ENCODE measurements at regions not wholly inside any gene's neighbourhood (a gene's known extent, or its start where the extent isn't known, plus 50 kb on each side); places are given as distances from the start of the nearest gene placed in this dataset.

DNA sequence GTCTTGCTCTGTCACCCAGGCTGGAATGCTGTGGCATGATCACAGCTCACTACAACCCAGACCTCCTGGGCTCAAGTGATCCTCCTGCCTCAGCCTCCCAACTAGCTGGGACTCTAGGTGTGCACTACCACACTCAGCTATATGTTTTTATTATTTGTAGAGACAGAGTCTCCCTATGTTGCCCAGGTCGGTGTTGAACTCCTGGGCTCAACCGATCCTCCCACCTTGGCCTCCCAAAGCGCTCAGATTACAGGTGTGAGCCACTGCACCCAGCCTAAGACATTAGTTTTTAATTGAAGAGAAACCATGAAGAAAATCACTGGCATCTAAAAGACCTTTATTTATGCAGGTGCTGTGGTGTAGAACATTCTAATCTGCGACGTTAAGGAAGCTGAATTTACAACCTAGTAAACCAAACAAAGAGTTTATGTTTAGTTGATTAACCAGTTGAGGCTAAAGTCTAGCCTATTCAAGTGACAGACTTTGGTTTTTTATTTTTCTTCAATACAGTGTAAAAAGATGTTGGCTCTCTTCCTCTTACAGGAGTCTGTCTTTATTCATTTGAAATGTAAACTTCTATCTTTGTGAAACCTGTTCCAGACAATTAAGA is 52.5 kb upstream of the NBL1 start:
- Mint-ChIP-seq H3K27ac (peak overlapping the region in 1 of 2 donors; percentile 92), H3K9me3 (no peaks in the 10 kb centered on the region), H3K27me3 (no peaks in the 10 kb centered on the region), H3K4me1 (peaks cover 7% of the 10 kb centered on the region), H3K4me3 (no peak overlapping the region)
- DNase-seq: no peak
- no peak for ATAC-seq

DNA sequence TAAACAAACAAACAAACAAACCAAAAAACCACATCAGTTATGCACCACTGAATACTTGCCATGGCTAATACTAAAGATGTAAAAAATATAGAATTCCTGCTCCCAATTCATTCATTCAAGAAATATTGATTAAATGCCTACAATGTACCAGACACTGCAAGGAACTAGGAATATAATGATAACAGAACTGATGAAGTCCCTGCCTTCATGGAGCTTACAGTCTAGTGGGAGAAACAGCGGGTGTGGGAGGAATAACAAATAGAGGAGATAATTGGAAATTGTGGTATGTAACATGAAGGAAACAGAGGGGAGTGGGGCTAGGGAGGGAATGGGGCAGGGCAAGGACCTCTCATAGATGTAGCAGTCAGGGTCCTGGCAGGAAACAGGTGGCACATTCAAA is 58.6 kb upstream of the NBL1 start:
- ATAC-seq (no peak), DNase-seq (no peak)
- Mint-ChIP-seq H3K27me3 (no peaks in the 10 kb centered on the region), H3K4me3 (no peak overlapping the region), H3K27ac (no peak overlapping the region), H3K4me1 (peaks cover 18% of the 10 kb centered on the region), H3K9me3 (no peaks in the 10 kb centered on the region)

DNA sequence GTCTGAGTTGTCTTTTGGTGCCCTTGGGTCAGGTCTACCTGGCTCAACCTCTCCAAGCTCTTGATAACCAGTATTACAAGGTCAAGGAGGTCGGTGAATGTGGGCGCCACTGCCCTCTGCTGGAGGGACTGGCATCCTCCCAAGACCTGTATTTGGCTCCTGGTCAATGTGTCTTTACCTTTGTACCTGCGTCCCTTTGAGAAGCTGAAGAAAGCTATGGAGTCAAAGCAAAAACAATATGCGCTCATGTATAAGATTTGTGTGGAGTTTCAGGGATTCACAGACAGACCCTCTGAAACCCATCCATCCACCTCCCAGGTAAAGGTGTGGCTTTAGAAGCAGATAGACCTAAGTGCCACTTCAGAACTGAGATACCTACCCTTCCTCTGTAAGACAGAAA is 61.8 kb upstream of the NBL1 start:
- peak; percentile 74 to 81 for DNase-seq

DNA sequence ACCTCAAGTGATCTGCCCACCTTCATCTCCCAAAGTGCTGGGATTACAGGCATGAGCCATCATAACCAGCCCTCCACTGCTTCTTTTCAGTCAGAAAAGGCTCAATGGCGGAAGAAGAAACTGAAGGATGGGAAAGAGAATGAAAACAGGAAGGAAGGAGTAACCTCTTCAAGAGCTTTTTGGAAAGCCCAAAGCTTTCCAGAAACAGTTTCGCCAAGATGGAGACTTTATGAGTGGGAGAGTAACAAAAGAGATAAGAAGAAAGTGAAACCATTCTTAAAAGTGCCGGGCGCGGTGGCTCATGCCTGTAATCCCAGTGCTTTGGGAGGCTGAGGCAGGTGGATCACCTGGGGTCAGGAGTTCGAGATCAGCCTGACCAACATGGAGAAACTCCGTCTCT is 62.7 kb upstream of the NBL1 start:
- H3K4me3 Mint-ChIP-seq: no peak overlapping the region
- no peak for DNase-seq
- H3K9me3 Mint-ChIP-seq: no peaks in the 10 kb centered on the region
- no peak overlapping the region for H3K27ac Mint-ChIP-seq
- no peaks in the 10 kb centered on the region for H3K27me3 Mint-ChIP-seq
- ATAC-seq: no peak
- H3K4me1 Mint-ChIP-seq: peaks cover 18% of the 10 kb centered on the region

More for the DNA sequence above, 61.8 kb upstream of the NBL1 start:
- no peaks in the 10 kb centered on the region for H3K27me3 Mint-ChIP-seq
- H3K9me3 Mint-ChIP-seq: no peaks in the 10 kb centered on the region
- peaks cover 18% of the 10 kb centered on the region for H3K4me1 Mint-ChIP-seq
- H3K27ac Mint-ChIP-seq: peak overlapping the region in 1 of 2 donors; percentile 16
- no peak overlapping the region for H3K4me3 Mint-ChIP-seq
- ATAC-seq: peak; percentile 95

DNA sequence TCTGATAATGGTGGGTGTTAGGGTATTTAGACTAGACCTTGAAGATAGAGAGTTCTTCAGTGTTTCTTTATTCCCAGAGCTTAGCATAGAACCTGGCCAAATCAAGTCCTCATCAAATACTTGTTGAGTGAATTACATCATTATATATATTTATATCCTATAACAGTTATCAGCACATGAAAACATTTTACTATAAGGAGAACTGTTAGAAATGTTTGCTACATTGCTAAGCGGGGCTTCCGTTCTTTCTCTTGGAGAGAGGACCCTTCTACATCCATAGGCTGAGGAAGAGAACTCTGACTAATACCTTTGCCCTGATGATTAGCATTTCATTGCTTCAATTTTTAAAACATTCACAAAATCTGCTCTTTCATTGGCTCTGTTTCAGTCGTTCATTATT is 66.5 kb upstream of the NBL1 start:
- DNase-seq (no peak), ATAC-seq (no peak)
- Mint-ChIP-seq H3K9me3 (no peaks in the 10 kb centered on the region), H3K4me1 (peaks cover 18% of the 10 kb centered on the region), H3K27me3 (no peaks in the 10 kb centered on the region), H3K4me3 (no peak overlapping the region), H3K27ac (no peak overlapping the region)

DNA sequence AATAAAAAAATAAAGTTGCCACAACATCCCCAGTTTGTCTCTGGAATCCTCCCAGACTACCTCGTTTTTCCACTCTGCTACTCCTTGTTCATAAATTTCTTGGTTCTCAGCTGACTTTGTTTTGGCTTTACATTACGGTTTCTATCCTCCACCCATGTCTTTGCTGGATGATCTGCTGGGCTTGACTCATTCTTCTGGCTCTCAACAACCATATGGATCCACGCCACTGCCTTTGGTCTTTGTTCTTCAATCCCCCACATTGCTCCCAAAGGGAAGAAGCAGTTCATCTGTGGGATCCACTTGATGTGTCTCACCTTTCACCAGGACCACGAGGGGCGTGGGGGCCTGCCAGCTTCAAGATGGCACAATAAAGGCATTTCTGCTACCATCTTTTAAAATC is 67.1 kb upstream of the NBL1 start:
- H3K4me1 Mint-ChIP-seq: peaks cover 13% of the 10 kb centered on the region
- no peaks in the 10 kb centered on the region for H3K9me3 Mint-ChIP-seq
- DNase-seq (no peak), ATAC-seq (no peak)
- no peak overlapping the region for H3K27ac Mint-ChIP-seq
- H3K27me3 Mint-ChIP-seq: no peaks in the 10 kb centered on the region
- H3K4me3 Mint-ChIP-seq: no peak overlapping the region

DNA sequence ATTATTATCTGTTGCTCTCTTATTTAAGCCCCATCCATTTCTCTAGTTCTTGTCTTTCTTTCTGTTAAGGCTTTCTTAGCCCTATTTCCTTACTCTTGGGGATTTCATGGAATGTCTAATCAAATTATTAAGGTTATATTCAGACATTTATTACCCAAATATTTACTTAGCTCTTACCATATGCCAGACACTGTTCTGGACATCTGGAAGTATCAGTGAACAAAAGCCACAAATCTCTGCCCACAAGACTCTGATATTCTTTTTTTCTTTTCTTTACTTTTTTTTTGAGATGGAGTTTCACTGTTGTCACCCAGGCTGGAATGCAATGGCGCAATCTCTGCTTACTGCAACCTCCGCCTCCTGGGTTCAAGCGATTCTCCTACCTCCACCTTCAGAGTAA is 74.3 kb upstream of the NBL1 start:
- no peaks in the 10 kb centered on the region for H3K27me3 Mint-ChIP-seq
- DNase-seq (no peak), ATAC-seq (no peak)
- no peak overlapping the region for H3K4me3 Mint-ChIP-seq
- H3K9me3 Mint-ChIP-seq: no peaks in the 10 kb centered on the region
- no peak overlapping the region for H3K27ac Mint-ChIP-seq
- no peaks in the 10 kb centered on the region for H3K4me1 Mint-ChIP-seq

DNA sequence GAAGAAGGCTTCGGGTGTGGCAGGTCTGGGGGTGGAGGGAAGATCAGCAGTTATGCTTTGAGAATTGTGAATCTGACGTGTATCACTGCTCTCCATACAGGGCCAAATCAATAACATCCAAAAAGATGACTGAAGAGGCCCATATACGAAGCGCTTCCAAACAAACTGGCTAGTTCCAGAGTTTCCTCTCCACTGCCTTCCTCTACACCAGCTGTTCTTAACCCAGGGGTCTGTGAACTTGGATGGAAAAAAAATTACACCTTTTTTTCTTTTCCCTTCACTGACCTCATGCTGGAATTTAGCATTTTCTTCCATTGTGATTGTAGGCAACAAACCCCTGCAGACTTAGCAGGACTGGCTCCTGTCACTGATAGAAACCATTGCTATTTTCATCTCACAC is 77.1 kb upstream of the NBL1 start:
- Mint-ChIP-seq H3K4me1 (no peaks in the 10 kb centered on the region), H3K4me3 (no peak overlapping the region), H3K9me3 (no peaks in the 10 kb centered on the region), H3K27ac (no peak overlapping the region), H3K27me3 (no peaks in the 10 kb centered on the region)
- ATAC-seq: no peak
- DNase-seq: no peak

DNA sequence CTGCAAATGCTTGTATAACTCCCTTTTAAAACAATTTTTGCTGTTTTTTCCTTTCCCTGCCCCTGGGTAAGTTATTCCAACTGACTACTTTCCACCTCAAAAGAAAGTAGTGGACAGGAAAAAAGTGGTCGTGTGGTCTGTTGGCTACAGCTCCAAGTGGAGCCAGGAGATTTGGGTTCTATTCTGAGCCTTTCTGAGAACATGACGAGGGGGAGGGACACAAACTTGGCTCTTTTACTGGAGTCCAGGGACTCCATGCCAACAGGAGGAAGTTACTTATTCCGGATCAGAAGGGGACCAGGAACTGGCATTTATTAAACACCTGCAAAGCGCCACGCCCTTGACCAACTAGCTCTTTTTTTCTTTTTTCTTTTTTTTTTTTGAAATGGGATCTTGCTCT is 79.0 kb upstream of the CAPZB start:
- no peak for ATAC-seq
- Mint-ChIP-seq H3K4me3 (no peak overlapping the region), H3K27ac (no peak overlapping the region)

DNA sequence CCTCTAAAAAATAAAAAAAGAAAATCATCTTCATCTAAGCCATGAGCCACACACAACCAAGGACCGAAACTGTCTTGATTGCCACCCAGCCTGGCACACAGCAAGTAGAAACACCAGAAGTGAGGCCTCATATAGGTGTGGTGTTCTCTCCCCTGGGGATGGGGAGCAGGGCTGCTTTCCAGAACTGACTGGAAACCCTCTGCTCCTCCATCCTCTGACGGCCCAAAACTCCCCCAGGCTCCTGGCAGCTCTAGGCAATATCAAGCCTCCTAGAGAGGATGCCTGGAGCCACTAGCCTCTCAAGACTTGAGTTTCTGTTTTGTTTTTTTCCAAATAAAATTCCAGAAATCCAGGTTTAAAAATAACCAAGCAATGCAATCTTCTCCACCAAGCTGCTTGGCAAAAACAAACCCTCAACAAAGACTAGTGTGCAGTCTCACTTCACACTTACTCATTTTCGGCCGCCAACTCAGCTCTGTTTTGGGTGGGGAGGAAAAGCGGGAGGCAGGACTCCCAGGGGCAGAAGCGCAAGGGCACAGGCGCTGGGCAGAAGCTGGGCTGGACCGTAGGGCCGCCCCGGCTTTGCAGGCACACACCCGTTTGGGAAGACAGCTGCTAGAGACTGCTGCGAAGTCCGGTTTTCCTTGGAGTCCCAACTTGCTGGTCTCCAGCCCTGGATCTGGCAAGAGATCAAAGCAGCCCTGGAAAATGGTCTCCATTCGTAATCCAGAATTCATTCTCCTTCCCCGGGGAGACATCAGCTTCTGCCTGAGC is 78.2 kb upstream of the CAPZB start:
- Mint-ChIP-seq H3K4me3 (no peak overlapping the region), H3K27me3 (no peaks in the 10 kb centered on the region), H3K4me1 (no peaks in the 10 kb centered on the region), H3K27ac (no peak overlapping the region), H3K9me3 (no peaks in the 10 kb centered on the region)
- ATAC-seq (no peak), DNase-seq (no peak)

More for the DNA sequence above, 79.0 kb upstream of the CAPZB start:
- no peak for DNase-seq
- H3K4me1 Mint-ChIP-seq: no peaks in the 10 kb centered on the region
- H3K27me3 Mint-ChIP-seq: no peaks in the 10 kb centered on the region
- no peaks in the 10 kb centered on the region for H3K9me3 Mint-ChIP-seq

DNA sequence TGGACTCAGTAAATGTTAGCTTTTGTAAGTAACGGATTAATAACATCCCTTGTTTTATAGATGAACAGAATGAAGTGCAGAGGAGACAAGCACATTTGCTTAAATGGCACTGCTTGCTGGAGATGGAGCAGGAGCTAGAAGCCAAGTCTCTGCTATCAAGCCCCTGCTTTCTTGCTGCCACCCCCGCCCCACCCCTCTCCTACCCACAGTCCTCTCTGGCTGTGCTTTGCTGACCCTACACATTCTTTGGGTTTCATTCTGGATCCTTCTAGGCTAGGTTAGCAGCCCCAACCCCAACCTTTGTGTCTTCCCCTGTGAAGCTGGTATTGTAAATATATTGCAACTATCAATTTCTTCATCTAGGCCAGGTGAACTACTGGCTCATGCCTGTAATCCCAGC is 77.5 kb upstream of the CAPZB start:
- ATAC-seq (no peak), DNase-seq (no peak)
- no peak overlapping the region for H3K27ac Mint-ChIP-seq
- H3K4me3 Mint-ChIP-seq: no peak overlapping the region
- H3K9me3 Mint-ChIP-seq: no peaks in the 10 kb centered on the region
- no peaks in the 10 kb centered on the region for H3K4me1 Mint-ChIP-seq
- H3K27me3 Mint-ChIP-seq: peaks cover 4% of the 10 kb centered on the region

DNA sequence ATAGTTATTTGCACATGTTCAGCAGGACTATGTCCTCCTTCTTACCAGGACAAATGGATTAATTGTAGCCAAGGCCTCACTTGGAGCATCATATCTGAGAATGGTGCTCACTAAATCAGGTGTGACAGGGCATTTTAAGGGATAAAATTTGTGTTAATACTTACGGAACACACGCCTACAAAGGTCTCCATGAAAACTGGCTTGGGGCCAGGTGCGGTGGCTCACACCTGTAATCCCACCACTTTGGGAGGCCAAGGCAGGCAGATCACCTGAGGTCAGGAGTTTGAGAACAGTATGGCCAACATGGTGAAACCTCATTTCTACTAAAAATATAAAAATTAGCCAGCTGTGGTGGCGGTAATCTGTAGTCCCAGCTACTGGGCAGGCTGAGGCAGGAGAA is 75.1 kb upstream of the CAPZB start:
- ATAC-seq: no peak
- Mint-ChIP-seq H3K4me3 (no peak overlapping the region), H3K9me3 (no peaks in the 10 kb centered on the region), H3K4me1 (no peaks in the 10 kb centered on the region), H3K27me3 (peaks cover 10% of the 10 kb centered on the region), H3K27ac (no peak overlapping the region)
- no peak for DNase-seq

DNA sequence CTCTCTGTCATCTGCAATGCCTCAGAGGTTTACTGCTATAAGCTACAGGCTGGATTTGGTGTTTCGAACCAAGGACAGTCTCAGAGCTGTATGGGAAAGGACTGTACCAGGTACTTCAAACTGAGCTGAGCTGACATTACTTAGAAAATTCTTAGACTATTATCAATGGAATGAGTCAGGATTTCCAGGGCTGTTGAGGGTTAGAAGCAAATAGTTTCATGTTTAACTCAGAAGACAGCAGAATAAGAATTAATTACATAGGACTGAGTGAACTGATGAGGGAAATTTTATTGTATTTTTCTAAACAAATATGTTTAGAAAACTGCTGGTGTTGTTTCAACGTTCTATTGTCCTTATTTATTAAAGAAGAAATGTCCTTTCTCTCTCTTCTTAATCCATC is 74.3 kb upstream of the CAPZB start:
- H3K27ac Mint-ChIP-seq: no peak overlapping the region
- peaks cover 10% of the 10 kb centered on the region for H3K27me3 Mint-ChIP-seq
- no peak for ATAC-seq
- no peak overlapping the region for H3K4me3 Mint-ChIP-seq
- no peak for DNase-seq
- H3K4me1 Mint-ChIP-seq: no peaks in the 10 kb centered on the region
- no peaks in the 10 kb centered on the region for H3K9me3 Mint-ChIP-seq

DNA sequence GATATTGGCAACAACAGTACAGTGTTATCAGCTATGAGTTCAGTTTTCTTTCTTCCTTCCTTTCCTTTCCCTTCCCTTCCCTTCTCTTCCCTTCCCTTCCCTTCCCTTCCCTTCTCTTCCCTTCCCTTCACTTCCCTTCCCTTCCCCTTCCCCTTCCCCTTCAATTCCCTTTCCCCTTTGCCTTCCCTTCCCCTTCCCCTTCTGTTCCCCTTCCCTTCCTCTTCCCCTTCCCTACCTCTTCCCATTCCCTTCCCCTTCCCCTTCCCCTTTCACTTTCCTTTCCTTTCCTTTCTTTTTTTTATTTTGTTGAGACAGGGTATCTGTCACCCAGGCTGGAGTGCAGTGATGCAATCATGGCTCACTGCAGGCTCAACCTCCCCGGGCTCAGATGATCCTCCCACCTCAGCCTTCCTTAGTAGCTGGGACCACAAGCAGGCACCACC is 72.3 kb upstream of the CAPZB start:
- no peak for DNase-seq

DNA sequence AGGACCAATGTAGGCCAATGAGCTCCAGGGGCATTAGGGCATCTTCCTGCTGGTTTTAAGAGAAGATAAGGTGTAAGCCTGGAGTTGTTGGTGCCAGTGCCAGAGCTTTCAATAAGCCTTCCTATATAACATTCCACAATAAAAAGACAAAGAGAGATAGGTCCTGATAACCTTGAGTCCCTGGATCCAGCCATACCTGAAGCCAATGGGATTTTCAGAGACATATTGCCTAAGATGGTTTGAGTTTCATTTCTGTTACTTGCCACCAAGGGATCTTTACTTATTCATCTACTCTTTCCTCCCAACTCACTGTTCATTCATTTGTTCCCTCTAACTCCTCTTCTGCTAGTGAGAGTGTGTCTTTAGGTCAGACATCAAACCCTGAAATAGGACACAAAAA is 68.8 kb upstream of the CAPZB start:
- Mint-ChIP-seq H3K27me3 (peaks cover 10% of the 10 kb centered on the region), H3K4me3 (no peak overlapping the region), H3K9me3 (peaks cover 5 to 8% of the 10 kb centered on the region in 2 donors), H3K27ac (no peak overlapping the region), H3K4me1 (peaks cover 6% of the 10 kb centered on the region)
- DNase-seq (no peak), ATAC-seq (no peak)

More for the DNA sequence above, 72.3 kb upstream of the CAPZB start:
- Mint-ChIP-seq H3K4me1 (peaks cover 1% of the 10 kb centered on the region), H3K9me3 (no peaks in the 10 kb centered on the region), H3K27me3 (peaks cover 10% of the 10 kb centered on the region), H3K4me3 (no peak overlapping the region), H3K27ac (no peak overlapping the region)
- no peak for ATAC-seq

DNA sequence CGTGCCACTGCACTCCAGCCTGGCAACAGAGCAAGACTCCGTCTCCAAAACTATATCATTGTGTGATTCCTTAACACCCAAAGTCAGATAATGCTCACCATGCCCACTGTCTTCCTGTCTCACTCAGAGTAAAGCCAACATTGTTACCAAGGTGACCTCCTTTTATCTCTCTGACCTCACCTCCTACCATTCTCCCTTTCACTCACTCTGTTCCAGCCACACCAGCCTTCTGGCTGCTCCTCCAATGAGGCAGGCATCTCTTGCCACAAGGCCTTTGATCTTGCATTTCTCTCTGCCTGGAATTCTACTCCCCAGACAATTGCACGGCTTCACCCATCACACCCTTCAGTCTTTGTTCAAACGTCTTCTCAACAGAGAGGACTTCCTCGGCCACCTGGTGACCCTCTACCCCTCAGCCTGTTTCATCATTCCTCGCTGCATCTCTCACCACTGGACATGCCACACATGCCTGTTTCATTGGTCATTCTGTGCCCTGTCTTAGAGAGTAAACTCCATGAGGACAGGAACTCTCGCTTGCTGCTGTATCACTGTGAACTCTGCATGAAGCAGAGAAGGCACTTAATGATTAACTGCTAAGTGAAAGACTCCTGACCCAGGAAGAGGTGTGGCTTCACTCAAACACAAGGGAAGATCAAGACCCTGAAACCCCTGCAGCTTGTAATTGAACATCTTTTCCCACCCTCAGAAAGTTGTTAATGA is 67.1 kb upstream of the CAPZB start:
- Mint-ChIP-seq H3K27ac (no peak overlapping the region), H3K4me3 (no peak overlapping the region), H3K4me1 (peaks cover 6% of the 10 kb centered on the region), H3K27me3 (peaks cover 2% of the 10 kb centered on the region), H3K9me3 (peaks cover 5 to 8% of the 10 kb centered on the region in 2 donors)
- DNase-seq: no peak
- ATAC-seq: peak; percentile 48
